GM12865 (cell line): ENCODE measurements at regions not wholly inside any gene's neighbourhood (a gene's known extent, or its start where the extent isn't known, plus 50 kb on each side); places are given as distances from the start of the nearest gene placed in this dataset.
A peak's percentile ranks its signal among the peaks of the same experiment; 100 is the strongest.

ENCODE experiments used
- DNase-seq: peaks from one replicate; pipeline ENCODE4 v3.0.0; 2010; ENCODE audit warnings: low read depth
- H3K4me3 ChIP-seq: 2 replicates; pipeline ENCODE4 v1.5.1; 2011; ENCODE audit warnings: mild to moderate bottlenecking, low read depth, low read length, control low read depth
- TF ChIP-seq, protein P1 (sequence below): IDR thresholded peaks from 2 replicates; pipeline ENCODE4 v1.5.1; 2011; ENCODE audit warnings: low read length, control low read depth, low read depth, inconsistent platforms; ENCODE audit not compliant: insufficient read depth; ENCODE audit errors: missing control alignments

DNA sequence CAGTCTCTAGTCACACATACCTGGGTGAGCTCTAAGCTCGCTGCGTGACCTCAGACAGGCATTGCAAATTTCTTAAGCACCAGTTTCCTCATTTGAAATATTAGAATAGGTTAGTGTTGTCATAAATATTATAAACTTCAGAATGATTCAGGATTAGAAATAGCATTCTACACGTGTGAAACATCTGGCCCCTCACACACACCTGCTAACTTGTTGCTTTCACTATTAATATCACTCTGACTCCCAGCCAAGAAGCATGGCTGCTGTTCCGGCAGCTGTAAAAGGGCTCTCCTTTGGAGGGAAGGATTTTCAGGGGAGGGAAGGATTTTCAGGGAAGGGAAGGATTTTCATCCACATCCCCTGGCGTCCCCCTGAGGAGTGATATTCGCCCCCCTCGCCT lies 161.3 kb upstream of the GPR12 start:
- H3K4me3 ChIP-seq: no peak overlapping the region
- DNase-seq: peak; percentile 48
- TF ChIP-seq, protein P1, sequence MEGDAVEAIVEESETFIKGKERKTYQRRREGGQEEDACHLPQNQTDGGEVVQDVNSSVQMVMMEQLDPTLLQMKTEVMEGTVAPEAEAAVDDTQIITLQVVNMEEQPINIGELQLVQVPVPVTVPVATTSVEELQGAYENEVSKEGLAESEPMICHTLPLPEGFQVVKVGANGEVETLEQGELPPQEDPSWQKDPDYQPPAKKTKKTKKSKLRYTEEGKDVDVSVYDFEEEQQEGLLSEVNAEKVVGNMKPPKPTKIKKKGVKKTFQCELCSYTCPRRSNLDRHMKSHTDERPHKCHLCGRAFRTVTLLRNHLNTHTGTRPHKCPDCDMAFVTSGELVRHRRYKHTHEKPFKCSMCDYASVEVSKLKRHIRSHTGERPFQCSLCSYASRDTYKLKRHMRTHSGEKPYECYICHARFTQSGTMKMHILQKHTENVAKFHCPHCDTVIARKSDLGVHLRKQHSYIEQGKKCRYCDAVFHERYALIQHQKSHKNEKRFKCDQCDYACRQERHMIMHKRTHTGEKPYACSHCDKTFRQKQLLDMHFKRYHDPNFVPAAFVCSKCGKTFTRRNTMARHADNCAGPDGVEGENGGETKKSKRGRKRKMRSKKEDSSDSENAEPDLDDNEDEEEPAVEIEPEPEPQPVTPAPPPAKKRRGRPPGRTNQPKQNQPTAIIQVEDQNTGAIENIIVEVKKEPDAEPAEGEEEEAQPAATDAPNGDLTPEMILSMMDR: no peak

DNA sequence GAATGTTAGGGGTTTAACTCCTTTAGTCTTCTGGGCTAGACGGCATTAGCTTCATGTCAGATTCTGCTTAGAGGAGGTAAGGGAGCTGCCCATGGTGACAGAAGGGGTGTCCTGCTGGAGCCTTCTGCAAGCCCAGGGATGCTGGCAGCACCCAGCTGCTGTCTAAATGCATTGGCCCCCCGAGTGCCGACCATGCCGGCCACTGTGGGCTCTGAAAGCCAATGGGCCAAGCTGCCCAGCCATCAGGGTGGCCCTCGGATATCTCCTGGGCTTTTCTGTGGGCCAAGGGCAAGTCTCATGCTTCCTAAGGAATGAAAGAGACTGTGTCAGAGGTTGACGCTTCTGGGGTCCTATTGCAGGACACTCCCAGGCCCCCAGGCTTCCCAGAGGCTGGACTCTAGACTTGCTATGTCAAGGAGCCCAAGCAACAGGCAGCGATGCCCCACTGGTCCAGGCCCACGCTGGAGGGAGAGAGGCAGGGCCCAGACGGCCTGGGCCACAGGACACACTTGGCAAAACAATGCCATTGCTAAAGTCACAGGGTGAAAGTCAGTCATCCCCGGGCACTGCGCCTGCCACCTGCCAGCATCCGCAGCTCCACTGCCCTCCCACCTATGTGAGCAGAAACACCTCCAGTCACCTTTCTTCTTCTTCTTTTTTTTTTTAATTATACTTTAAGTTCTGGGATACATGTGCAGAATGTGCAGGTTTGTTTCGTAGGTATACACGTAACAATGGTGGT lies 160.2 kb upstream of the GPR12 start:
- no peak overlapping the region for H3K4me3 ChIP-seq
- TF ChIP-seq, protein P1: no peak
- DNase-seq: no peak

DNA sequence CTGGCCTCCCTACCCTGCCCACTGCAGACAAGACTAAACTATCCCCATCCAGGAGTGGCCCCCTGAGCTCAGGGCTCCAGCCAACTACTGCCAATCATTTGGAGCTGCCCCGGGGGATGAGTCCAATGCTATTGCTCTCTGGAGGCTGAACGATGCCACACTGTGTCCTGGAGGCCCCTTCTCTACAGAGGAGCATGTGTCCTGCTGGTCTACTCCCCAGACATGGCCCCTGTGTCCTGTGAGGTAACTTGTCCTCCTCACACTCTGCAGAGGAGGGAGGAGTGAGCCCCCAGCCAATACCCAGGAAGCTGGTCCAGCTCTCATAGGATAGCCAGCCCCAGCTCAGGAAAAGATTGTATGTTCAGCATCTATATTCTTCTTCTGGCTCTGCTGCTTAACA lies 159.1 kb upstream of the GPR12 start:
- DNase-seq: no peak
- TF ChIP-seq, protein P1: no peak
- no peak overlapping the region for H3K4me3 ChIP-seq

DNA sequence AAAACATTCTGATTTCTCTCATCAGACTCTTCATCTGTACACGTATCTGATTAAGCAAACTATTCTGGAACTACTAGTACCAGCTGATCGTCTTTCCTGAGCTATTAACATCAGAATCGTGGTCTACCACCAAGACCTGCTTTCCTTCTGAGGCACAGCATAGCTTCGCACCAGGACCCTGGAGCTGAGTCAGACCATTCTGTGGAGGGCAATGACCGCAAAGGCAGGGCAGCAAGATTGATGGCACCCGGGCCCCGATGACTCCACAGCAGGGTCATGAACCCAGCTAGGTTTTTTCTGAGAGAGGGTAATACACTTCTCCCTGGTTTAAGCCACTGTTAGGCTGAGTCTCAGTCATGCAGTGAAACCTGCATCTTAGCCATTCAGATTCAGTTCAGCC lies 158.7 kb upstream of the GPR12 start:
- no peak for DNase-seq

DNA sequence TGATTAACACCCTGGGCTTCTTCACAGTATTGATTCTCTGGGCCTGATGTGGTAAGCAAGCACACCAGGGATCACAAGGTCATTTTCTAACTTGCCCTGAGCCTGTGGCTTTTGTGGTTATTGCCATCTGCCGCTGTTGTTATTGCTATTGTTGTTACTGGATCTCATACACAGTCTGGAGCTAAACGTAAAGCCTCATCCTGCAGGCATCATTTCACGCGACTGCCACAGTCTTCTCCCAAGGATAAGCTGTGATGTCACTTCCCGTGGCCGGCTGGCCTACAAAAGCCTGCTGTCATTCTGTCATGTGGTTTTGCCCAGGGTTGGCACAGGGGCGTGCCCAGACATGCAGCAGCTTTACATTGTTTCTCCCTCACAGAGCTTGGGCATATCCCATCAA lies 154.0 kb upstream of the GPR12 start:
- no peak overlapping the region for H3K4me3 ChIP-seq
- DNase-seq: peak; percentile 44
- TF ChIP-seq, protein P1: no peak

More for the DNA sequence above, 158.7 kb upstream of the GPR12 start:
- TF ChIP-seq, protein P1: no peak
- no peak overlapping the region for H3K4me3 ChIP-seq

DNA sequence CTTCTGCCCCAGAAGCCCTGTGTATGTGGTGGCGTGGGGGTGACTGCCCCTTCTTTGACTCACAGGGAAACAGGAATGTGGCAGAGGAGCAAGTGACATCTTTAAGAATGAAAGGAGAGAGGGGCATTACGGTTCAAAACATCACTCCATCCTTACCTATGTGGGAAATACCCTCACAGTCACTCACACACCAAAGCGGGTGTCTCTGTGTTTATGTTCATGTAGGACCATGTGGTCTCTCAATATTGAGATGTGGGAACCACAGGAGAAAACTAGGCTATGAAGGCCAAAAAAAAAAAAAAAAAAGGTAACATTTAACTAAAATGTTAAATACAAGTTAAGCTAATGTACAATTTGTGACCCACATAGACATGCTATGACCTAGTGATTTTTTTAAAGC lies 153.6 kb upstream of the GPR12 start:
- TF ChIP-seq, protein P1: no peak

More for the DNA sequence above, 153.6 kb upstream of the GPR12 start:
- no peak overlapping the region for H3K4me3 ChIP-seq
- no peak for DNase-seq
